ENCODE measurements at regions not wholly inside any gene's neighbourhood (a gene's known extent, or its start where the extent isn't known, plus 50 kb on each side); places are given as distances from the start of the nearest gene placed in this dataset.
"Not testable (repeated sequence)": the region's sequence is repeated elsewhere in the genome, so short reads cannot be mapped to it uniquely, and the experiment has no call there.

GRCh38 chr3:166307756-166308350 is 470.6 kb upstream of the BCHE start:
- DNase-seq (ENCODE audit: low read depth), result no peak

- no peak for DNase-seq (ENCODE audit: low read depth)
Observed at GRCh38 chr3:166304584-166304983, 467.4 kb upstream of the BCHE start.

GRCh38 chr3:166303681-166304080 is 466.5 kb upstream of the BCHE start:
- DNase-seq (ENCODE audit: low read depth), result no peak

- no peak for DNase-seq (ENCODE audit: low read depth)
Observed at GRCh38 chr3:166302331-166302730, 465.1 kb upstream of the BCHE start.

GRCh38 chr3:166296179-166296783 is 459.1 kb upstream of the BCHE start:
- no peak for DNase-seq (ENCODE audit: low read depth)

GRCh38 chr3:166291186-166291955 is 454.1 kb upstream of the BCHE start:
- DNase-seq (ENCODE audit: low read depth), result no peak

- DNase-seq (ENCODE audit: low read depth), result no peak
Observed at GRCh38 chr3:166285001-166285400, 447.8 kb upstream of the BCHE start.

- DNase-seq (ENCODE audit: low read depth), result no peak
Observed at GRCh38 chr3:166283840-166284239, 446.6 kb upstream of the BCHE start.

- DNase-seq (ENCODE audit: low read depth), result no peak
Observed at GRCh38 chr3:166282931-166283330, 445.7 kb upstream of the BCHE start.

GRCh38 chr3:166279636-166280035 is 442.4 kb upstream of the BCHE start:
- no peak for DNase-seq (ENCODE audit: low read depth)

GRCh38 chr3:166275024-166275390 is 437.8 kb upstream of the BCHE start:
- DNase-seq (ENCODE audit: low read depth), result no peak

- DNase-seq (ENCODE audit: low read depth), result no peak
Observed at GRCh38 chr3:166274351-166275023, 437.3 kb upstream of the BCHE start.

- DNase-seq (ENCODE audit: low read depth), result no peak
Observed at GRCh38 chr3:166270429-166270828, 433.2 kb upstream of the BCHE start.

- DNase-seq (ENCODE audit: low read depth), result no peak
Observed at GRCh38 chr3:166265153-166265552, 427.9 kb upstream of the BCHE start.

- no peak for DNase-seq (ENCODE audit: low read depth)
Observed at GRCh38 chr3:166263460-166263859, 426.2 kb upstream of the BCHE start.

- not testable (repeated sequence) for DNase-seq (ENCODE audit: low read depth)
Observed at GRCh38 chr3:166258293-166258850, 421.1 kb upstream of the BCHE start.

- no peak for DNase-seq (ENCODE audit: low read depth)
Observed at GRCh38 chr3:166257715-166258114, 420.5 kb upstream of the BCHE start.

- DNase-seq (ENCODE audit: low read depth), result no peak
Observed at GRCh38 chr3:166248784-166249183, 411.6 kb upstream of the BCHE start.

- DNase-seq (ENCODE audit: low read depth), result no peak
Observed at GRCh38 chr3:166243511-166243910, 406.3 kb upstream of the BCHE start.

- peak; percentile 64 for DNase-seq (ENCODE audit: low read depth)
Observed at GRCh38 chr3:166223120-166223519, 385.9 kb upstream of the BCHE start.

- no peak for DNase-seq (ENCODE audit: low read depth)
Observed at GRCh38 chr3:166211451-166211850, 374.2 kb upstream of the BCHE start.

GRCh38 chr3:166209701-166210100 is 372.5 kb upstream of the BCHE start:
- peak; percentile 49 for DNase-seq (ENCODE audit: low read depth)

GRCh38 chr3:166205158-166205557 is 367.9 kb upstream of the BCHE start:
- no peak for DNase-seq (ENCODE audit: low read depth)

Measured in CMK (cell line).